Erythroblast (primary cell): ENCODE measurements at regions not wholly inside any gene's neighbourhood (a gene's known extent, or its start where the extent isn't known, plus 50 kb on each side); places are given as distances from the start of the nearest gene placed in this dataset.

Source experiments
- GATA1 ChIP-seq: IDR thresholded peaks from 2 replicates; pipeline ENCODE4 v1.6.1; 2011; ENCODE audit warnings: low read depth, mild to moderate bottlenecking, control low read depth, low read length, moderate library complexity
- POLR2A ChIP-seq: IDR thresholded peaks from 2 replicates; pipeline ENCODE4 v1.6.1; 2011; ENCODE audit warnings: mild to moderate bottlenecking, low read length

GRCh38 chr16:52851211-52851740 lies 201.4 kb downstream of the CHD9NB start:
- TF ChIP-seq POLR2A (no peak), GATA1 (no peak)
